Fibroblast of the aortic adventitia (primary cell): ENCODE measurements at regions not wholly inside any gene's neighbourhood (a gene's known extent, or its start where the extent isn't known, plus 50 kb on each side); places are given as distances from the start of the nearest gene placed in this dataset.
A peak's percentile ranks its signal among the peaks of the same experiment; 100 is the strongest.

ENCODE experiments used
- DNase-seq: peaks from one replicate; pipeline ENCODE4 v3.0.0-alpha.2; 2010; ENCODE audit warnings: low read depth
- H3K4me3 ChIP-seq: 2 replicates; pipeline ENCODE4 v1.5.1; 2011; ENCODE audit warnings: low read depth, mild to moderate bottlenecking, control low read depth, low read length, moderate library complexity
- TF ChIP-seq, protein P1 (sequence below): IDR thresholded peaks from 2 replicates; pipeline ENCODE4 v1.5.1; 2011; ENCODE audit warnings: mild to moderate bottlenecking, low read length, control low read depth, inconsistent platforms; ENCODE audit not compliant: insufficient read depth

DNA sequence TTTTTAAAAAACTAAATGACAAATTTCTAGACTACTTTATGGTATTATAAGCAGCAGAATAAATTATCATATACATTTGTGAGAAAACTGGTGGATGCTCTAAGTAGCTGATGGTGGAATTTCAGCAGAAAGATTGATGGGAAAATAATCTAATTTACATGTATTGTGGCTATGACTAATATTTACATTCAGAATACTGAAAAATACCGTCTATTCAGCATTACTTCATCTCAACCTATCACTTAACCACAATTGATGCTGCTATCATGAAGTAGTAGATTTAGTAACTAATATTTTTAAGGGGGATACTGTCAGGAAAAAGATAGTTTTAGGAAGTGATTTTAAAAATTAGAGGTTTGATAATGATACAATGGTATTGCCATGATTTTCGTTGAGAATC, 137.9 kb downstream of the IFI44 start:
- TF ChIP-seq, protein P1, sequence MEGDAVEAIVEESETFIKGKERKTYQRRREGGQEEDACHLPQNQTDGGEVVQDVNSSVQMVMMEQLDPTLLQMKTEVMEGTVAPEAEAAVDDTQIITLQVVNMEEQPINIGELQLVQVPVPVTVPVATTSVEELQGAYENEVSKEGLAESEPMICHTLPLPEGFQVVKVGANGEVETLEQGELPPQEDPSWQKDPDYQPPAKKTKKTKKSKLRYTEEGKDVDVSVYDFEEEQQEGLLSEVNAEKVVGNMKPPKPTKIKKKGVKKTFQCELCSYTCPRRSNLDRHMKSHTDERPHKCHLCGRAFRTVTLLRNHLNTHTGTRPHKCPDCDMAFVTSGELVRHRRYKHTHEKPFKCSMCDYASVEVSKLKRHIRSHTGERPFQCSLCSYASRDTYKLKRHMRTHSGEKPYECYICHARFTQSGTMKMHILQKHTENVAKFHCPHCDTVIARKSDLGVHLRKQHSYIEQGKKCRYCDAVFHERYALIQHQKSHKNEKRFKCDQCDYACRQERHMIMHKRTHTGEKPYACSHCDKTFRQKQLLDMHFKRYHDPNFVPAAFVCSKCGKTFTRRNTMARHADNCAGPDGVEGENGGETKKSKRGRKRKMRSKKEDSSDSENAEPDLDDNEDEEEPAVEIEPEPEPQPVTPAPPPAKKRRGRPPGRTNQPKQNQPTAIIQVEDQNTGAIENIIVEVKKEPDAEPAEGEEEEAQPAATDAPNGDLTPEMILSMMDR = no peak
- no peak overlapping the region for H3K4me3 ChIP-seq
- no peak for DNase-seq

DNA sequence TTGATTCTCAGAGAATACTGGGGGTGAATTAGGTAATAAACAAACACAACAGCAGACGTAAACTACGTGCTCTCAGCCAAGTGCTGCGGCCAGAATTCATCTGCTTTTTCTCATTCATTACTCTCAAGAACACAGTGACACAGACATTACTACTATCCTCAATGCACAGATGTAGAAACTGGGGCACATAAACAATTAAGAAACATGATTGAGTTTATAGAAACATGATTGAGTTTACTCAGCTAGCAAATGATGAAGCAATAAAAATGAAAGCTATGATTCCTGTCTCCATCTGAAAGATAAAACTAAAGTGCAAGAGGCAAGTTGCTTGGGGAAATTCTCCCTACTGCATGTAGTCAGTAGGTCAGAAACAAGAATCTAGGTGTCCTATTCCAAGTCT, 140.5 kb downstream of the IFI44 start:
- DNase-seq = no peak
- TF ChIP-seq, protein P1 = no peak
- H3K4me3 ChIP-seq = no peak overlapping the region

GRCh38 chr1:78792756-78793155, 143.1 kb downstream of the IFI44 start:
- no peak overlapping the region for H3K4me3 ChIP-seq
- DNase-seq = no peak

GRCh38 chr1:78797108-78797781, 147.6 kb downstream of the IFI44 start:
- H3K4me3 ChIP-seq = no peak overlapping the region
- DNase-seq = no peak
- TF ChIP-seq, protein P1 = no peak

More at GRCh38 chr1:78792756-78793155, 143.1 kb downstream of the IFI44 start:
- TF ChIP-seq, protein P1 = no peak

DNA sequence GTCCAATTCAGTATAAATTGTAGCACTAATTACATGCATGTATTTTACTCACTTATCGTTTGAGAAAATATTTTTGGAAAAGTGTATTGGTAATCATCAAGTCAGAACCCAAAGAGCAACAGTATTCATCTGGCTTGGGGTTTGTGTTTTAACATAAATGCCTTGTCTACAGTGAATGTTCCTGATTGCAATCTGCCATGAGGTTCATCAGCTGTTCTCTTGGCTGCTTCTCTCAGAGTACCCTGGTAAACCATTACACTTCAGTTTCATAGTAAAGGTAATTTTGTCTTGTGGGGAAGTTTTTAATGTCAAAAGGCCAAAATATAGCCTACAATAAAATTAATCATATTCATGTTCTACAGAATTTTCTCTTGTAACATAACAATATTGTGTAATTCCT, 150.3 kb downstream of the IFI44 start:
- DNase-seq = no peak
- TF ChIP-seq, protein P1 = no peak

GRCh38 chr1:78814176-78814575, 164.5 kb downstream of the IFI44 start:
- TF ChIP-seq, protein P1 = no peak
- no peak overlapping the region for H3K4me3 ChIP-seq
- no peak for DNase-seq

More for the DNA sequence above, 150.3 kb downstream of the IFI44 start:
- no peak overlapping the region for H3K4me3 ChIP-seq

- TF ChIP-seq, protein P1 = no peak
- no peak overlapping the region for H3K4me3 ChIP-seq
- DNase-seq = peak; percentile 26
These were observed 175.9 kb downstream of the IFI44 start for GRCh38 chr1:78825561-78825960.
